SK-N-MC (cell line): ENCODE measurements at regions not wholly inside any gene's neighbourhood (a gene's known extent, or its start where the extent isn't known, plus 50 kb on each side); places are given as distances from the start of the nearest gene placed in this dataset.

ENCODE experiments used
- DNase-seq: peaks from one replicate; pipeline ENCODE4 v3.0.0-alpha.2; 2011; ENCODE audit warnings: low read depth, low spot score
- H3K27ac ChIP-seq: fragments of 200-600 bp; sonication (generic); 2 replicates; pipeline ENCODE4 v1.5.1; 2016; ENCODE audit warnings: mixed run types
- H3K36me3 ChIP-seq: fragments of 200-600 bp; sonication (generic); 2 replicates; pipeline ENCODE4 v1.6.1; 2017; ENCODE audit warnings: antibody characterized with exemption, low read length, mixed read lengths; ENCODE audit not compliant: insufficient read depth
- H3K4me3 ChIP-seq: fragments of 200-600 bp; sonication (generic); 2 replicates; pipeline ENCODE4 v1.5.1; 2016
- H3K9ac ChIP-seq: fragments of 200-600 bp; sonication (generic); 2 replicates; pipeline ENCODE4 v1.8.0; 2017; ENCODE audit warnings: mixed run types, mixed read lengths; ENCODE audit not compliant: insufficient read length
- H3K9me3 ChIP-seq: fragments of 200-600 bp; sonication (generic); 2 replicates; pipeline ENCODE4 v1.6.1; 2017; ENCODE audit warnings: low read depth, mild to moderate bottlenecking, antibody characterized with exemption, low read length, moderate library complexity, mixed read lengths
- EZH2 ChIP-seq: fragments of 200-600 bp; sonication (generic); IDR thresholded peaks from one replicate; pipeline ENCODE4 v1.6.1; 2017; ENCODE audit warnings: antibody characterized with exemption
- FOXP2 ChIP-seq: optimal IDR thresholded peaks from 2 replicates; pipeline ENCODE3; 2011; ENCODE audit warnings: mild to moderate bottlenecking, moderate library complexity; ENCODE audit not compliant: insufficient read depth; ENCODE audit errors: extremely low read length, control extremely low read depth
- POLR2AphosphoS5 ChIP-seq: IDR thresholded peaks from 2 replicates; pipeline ENCODE4 v1.6.1; 2012; ENCODE audit warnings: mild to moderate bottlenecking, low read depth, low read length, borderline replicate concordance

DNA sequence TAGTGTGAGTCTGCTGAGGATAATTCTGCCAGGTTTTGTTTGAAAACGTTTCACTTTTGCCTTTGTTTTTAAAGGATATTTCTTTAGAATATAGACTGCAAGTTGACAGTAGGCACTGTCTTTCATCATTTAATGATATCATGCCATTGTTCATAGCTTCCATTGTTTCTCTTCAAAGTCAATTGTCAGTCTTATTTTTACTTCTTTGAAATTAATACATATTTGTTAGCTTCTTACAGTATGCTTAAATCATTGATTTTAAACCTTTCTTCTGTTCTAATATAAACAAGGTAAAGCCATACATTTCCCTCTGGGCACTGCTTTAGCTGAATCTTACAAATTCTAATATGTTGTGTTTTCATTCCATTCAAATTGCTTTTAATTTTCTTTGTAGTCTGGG lies 62.3 kb upstream of the PARVA start:
- Histone ChIP-seq H3K9ac (no peak overlapping the region), H3K36me3 (no peaks in the 10 kb centered on the region), H3K4me3 (no peak overlapping the region), H3K9me3 (peaks cover 17% of the 10 kb centered on the region; the same call in 1 of the 2 replicates), H3K27ac (no peak overlapping the region)
- no peak for TF ChIP-seq POLR2AphosphoS5
- no peak for TF ChIP-seq FOXP2
- TF ChIP-seq EZH2: no peak
- DNase-seq: no peak

DNA sequence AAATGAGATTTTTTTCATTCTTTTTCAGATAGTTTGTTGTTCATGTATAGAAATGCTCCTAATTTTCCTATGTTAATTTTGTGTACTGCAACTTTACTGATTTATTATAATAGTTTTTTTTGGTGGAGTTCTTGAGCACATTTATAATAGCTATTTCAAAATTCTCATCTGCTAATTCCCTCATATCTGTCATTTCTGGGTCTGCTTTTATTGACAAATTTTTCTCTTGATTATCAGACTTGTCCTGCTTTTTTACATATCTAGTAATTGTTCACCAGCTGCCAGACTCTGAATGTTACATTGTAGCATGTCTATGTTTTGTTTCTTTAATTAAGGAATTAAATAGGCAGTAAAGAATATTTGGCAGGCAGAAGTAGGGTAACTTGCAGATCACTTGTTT lies 60.9 kb upstream of the PARVA start:
- DNase-seq: no peak

DNA sequence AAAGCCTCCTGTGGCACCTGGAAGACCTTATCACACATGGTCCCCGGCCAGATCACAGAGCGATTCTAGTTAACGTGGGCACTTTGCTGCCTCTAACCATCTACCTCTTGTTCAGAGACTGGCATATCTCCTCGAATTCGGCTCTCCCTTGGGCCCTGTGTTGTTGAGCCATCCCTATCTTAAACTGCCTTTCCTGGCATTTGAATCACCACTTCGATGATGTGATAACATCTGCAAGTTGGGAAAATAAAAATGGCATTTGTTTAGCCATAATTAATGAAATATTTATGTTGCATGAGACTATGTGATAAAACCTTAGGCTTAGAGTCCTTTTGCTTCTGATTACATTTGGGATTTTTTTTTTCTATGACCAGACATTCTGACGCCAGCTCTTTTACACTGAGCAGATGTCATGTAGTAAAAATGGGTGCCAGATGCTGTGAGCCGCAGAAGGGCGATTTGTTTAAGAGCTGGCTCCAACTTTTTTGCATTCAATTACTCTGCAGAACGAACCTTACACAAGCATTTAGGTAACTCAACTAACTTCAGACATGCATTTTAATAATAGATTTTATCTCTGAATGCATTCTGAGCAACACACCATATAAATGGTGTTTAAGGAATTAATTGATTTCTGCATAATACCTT lies 58.5 kb upstream of the PARVA start:
- peak; percentile 77 for TF ChIP-seq FOXP2
- TF ChIP-seq POLR2AphosphoS5: peak; percentile 53; the same call in 1 of the 2 replicates
- TF ChIP-seq EZH2: no peak
- no peaks in the 10 kb centered on the region for H3K36me3 ChIP-seq
- H3K9me3 ChIP-seq: peaks cover 17% of the 10 kb centered on the region; the same call in 1 of the 2 replicates
- peak overlapping the region; percentile 99 for H3K27ac ChIP-seq
- H3K4me3 ChIP-seq: peak overlapping the region; percentile 78
- DNase-seq: peak; percentile 99
- H3K9ac ChIP-seq: peak overlapping the region; percentile 21

More for the DNA sequence above, 60.9 kb upstream of the PARVA start:
- Histone ChIP-seq H3K9ac (no peak overlapping the region), H3K4me3 (no peak overlapping the region), H3K9me3 (peaks cover 17% of the 10 kb centered on the region; the same call in 1 of the 2 replicates), H3K36me3 (no peaks in the 10 kb centered on the region), H3K27ac (no peak overlapping the region)
- TF ChIP-seq EZH2: no peak
- TF ChIP-seq POLR2AphosphoS5: no peak
- no peak for TF ChIP-seq FOXP2

DNA sequence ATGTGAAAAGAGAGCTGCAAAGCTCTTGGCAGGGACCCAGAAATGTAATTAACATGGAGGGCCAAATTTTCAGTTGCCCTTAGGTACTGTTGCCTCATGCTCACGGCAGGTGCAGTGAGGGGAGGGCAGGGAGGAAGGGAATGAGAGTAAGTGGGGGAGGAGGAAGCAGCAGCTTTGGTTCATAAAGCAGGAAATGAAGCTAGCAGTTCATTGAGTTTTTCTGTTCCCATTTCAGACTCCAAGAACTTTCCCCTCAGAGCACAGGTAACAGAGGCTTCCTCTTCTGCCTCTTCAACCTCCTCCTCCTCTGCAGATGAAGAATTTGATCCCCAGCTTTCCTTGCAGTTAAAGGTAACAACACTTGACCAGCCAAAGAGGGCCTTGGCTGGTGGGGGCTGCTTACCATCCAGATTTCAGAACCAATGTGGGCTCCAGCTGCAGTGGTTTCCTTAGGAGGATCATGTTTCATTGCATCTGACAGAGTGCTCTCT lies 57.9 kb upstream of the PARVA start:
- H3K27ac ChIP-seq: peak overlapping the region; percentile 99
- peak overlapping the region; percentile 68 for H3K9ac ChIP-seq
- peak; percentile 15 for TF ChIP-seq FOXP2
- TF ChIP-seq POLR2AphosphoS5: no peak
- no peak for DNase-seq
- peaks cover 17% of the 10 kb centered on the region; the same call in 1 of the 2 replicates for H3K9me3 ChIP-seq
- H3K4me3 ChIP-seq: peak overlapping the region; percentile 78
- H3K36me3 ChIP-seq: no peaks in the 10 kb centered on the region

DNA sequence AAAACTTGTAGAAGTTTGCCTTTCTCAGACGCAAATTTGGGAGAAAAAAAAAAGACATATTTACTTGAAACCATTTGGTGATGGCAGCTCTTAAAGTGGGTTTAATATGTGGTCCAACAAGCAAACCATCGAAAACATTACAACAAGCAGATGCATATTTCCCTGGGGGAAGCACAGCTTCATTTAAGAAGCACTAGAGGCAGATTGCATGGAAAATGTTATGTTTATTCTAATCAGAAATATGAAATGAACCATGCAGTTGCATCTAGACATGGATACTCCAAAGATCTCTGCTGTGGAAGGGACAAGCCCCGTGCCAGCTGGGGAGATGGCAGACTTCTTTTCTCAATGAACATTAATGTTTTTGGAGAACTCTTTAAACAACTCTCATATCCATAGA lies 57.4 kb upstream of the PARVA start:
- H3K36me3 ChIP-seq: no peaks in the 10 kb centered on the region
- TF ChIP-seq EZH2 (no peak), FOXP2 (no peak), POLR2AphosphoS5 (no peak)
- peak overlapping the region; percentile 68 for H3K9ac ChIP-seq
- DNase-seq: no peak
- H3K9me3 ChIP-seq: peaks cover 14% of the 10 kb centered on the region; the same call in 1 of the 2 replicates
- H3K27ac ChIP-seq: peak overlapping the region; percentile 99
- H3K4me3 ChIP-seq: peak overlapping the region; percentile 78

DNA sequence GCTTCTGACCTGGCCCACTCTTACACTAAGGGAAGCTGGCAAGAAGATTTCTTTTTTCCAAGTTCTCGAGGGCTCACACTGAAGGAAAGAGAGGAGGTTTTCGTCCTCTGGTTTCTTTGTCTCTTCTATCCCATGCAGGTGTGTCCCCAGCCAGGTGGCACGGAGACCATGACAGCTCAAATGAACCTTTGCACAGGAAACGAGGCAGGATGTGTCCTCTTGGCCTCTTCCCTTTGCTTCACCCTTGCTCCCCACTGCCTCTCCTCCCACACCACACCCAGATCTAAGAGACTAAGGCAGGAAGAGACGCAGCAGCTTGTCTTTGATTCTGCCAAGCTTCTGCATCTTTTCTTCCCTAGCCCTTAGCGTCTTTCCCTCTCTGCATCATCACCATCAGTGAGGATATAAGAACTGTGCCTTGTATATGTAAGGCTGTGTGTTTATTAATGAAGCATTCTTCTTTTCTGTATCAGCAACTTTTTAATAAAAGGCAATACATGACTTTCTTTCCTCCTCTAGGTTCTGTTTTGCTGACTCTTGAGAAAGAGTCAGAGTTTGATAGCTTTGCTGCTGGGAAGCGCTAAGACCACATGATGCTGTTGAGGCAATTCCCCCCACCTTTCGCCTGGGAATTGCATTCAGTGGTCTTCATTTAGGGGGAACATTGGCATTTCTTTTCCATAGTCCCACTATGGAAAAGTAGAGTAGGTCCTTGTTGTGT lies 56.0 kb upstream of the PARVA start:
- DNase-seq: no peak
- H3K27ac ChIP-seq: peak overlapping the region; percentile 99
- H3K9me3 ChIP-seq: peaks cover 5% of the 10 kb centered on the region; the same call in 1 of the 2 replicates
- no peak overlapping the region for H3K9ac ChIP-seq
- no peak for TF ChIP-seq EZH2
- no peak for TF ChIP-seq FOXP2
- TF ChIP-seq POLR2AphosphoS5: no peak
- no peaks in the 10 kb centered on the region for H3K36me3 ChIP-seq
- H3K4me3 ChIP-seq: no peak overlapping the region; the same call in 1 of the 2 replicates

DNA sequence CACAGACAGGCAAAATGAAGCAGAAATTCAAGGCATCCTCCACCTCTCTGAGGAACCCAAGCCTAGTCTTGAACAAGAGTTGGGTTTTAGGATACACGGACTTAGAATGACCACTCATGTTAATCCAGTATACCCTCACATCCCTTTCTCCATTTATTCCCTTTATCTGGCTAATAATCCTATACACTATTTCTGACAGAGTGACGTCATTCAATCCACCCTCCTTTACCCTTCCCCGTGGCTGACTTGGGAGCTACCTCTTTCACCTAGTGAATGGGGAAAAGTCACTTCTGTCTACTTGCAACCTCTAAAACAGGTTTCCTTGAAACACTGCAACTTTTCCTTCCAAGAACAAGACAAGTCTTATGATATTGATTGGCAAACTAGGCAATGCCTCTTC lies 52.8 kb upstream of the PARVA start:
- DNase-seq: no peak
- TF ChIP-seq EZH2 (no peak), POLR2AphosphoS5 (no peak), FOXP2 (no peak)
- H3K27ac ChIP-seq: no peak overlapping the region
- no peak overlapping the region for H3K4me3 ChIP-seq
- no peaks in the 10 kb centered on the region for H3K9me3 ChIP-seq
- no peak overlapping the region for H3K9ac ChIP-seq
- no peaks in the 10 kb centered on the region for H3K36me3 ChIP-seq
